ENCODE measurements at regions not wholly inside any gene's neighbourhood (a gene's known extent, or its start where the extent isn't known, plus 50 kb on each side); places are given as distances from the start of the nearest gene placed in this dataset.

GRCh38 chr11:34774604-34775003, 141.6 kb downstream of the APIP start:
- Histone ChIP-seq H2AFZ (ENCODE audit: low read length) (no peak overlapping the region), H2AK5ac (ENCODE audit: low read depth, low read length) (no peak overlapping the region), H2BK20ac (ENCODE audit: low read length) (no peak overlapping the region), H3K4me1 (replicated peaks in 1 of 4; ENCODE audit: control insufficient read depth in 3 of 4, insufficient read depth in 4 of 4, low read length in 3 of 4) (no peaks in the 10 kb centered on the region), H3K27ac (ENCODE audit: low read depth, low read length) (no peak overlapping the region), H2BK12ac (ENCODE audit: low read depth, low read length) (no peak overlapping the region), H3K23me2 (ENCODE audit: low read depth, low read length) (no peaks in the 10 kb centered on the region), H3K9ac (replicated peaks in 1 of 4; ENCODE audit: extremely low read depth in 1 of 4, low read depth in 3 of 4, low read length in 3 of 4) (no peak overlapping the region), H3K4ac (replicated peaks; ENCODE audit: insufficient read length, low read depth, low read length) (no peak overlapping the region), H2BK120ac (replicated peaks; ENCODE audit: low read depth, low read length) (no peak overlapping the region), H3K79me2 (ENCODE audit: control insufficient read depth in 1 of 2, insufficient read depth in 2 of 2, low read length in 2 of 2) (no peaks in the 10 kb centered on the region), H2BK15ac (ENCODE audit: low read length) (no peak overlapping the region), H3K4me3 (ENCODE audit: extremely low read depth in 1 of 4, insufficient read depth in 2 of 4, low read depth in 3 of 4, low read length in 4 of 4) (no peak overlapping the region), H3K9me3 (ENCODE audit: insufficient read depth in 2 of 2, low read depth in 1 of 2, low read length in 1 of 2) (no peaks in the 10 kb centered on the region), H4K91ac (replicated peaks; ENCODE audit: insufficient read length, low read length) (no peak overlapping the region), H4K8ac (ENCODE audit: extremely low read depth, insufficient read depth, low read length) (no peak overlapping the region), H4K20me1 (replicated peaks in 1 of 2; ENCODE audit: control insufficient read depth in 1 of 2, insufficient read depth in 2 of 2, low read length in 2 of 2) (no peaks in the 10 kb centered on the region), H3K4me2 (ENCODE audit: insufficient read depth in 1 of 2, low read depth in 2 of 2, low read length in 2 of 2) (no peak overlapping the region), H3K14ac (ENCODE audit: insufficient read length) (no peak overlapping the region), H3K27me3 (replicated peaks in 1 of 4; ENCODE audit: control insufficient read depth in 3 of 4, extremely low read depth in 1 of 4, insufficient read depth in 3 of 4, low read length in 3 of 4) (no peaks in the 10 kb centered on the region), H3K18ac (ENCODE audit: extremely low read depth, low read length) (no peak overlapping the region), H3K36me3 (ENCODE audit: control insufficient read depth in 2 of 4, insufficient read depth in 4 of 4, low read length in 3 of 4) (no peaks in the 10 kb centered on the region), H3K56ac (replicated peaks; ENCODE audit: insufficient read length, low read depth, low read length) (no peak overlapping the region), H2BK5ac (ENCODE audit: low read depth, low read length) (no peak overlapping the region), H4K5ac (ENCODE audit: insufficient read length, low read depth, low read length) (no peak overlapping the region), H3K23ac (ENCODE audit: insufficient read length) (no peak overlapping the region), H3K79me1 (ENCODE audit: low read depth, low read length) (no peaks in the 10 kb centered on the region; the same call in 1 of the 2 replicates)
- FAIRE-seq (no peak), DNase-seq (ENCODE audit: low read depth in 1 of 2, low spot score in 2 of 2) (no peak)
- WGBS, 2 experiments (ENCODE audit: extremely low coverage in 1 of 2, insufficient coverage in 1 of 2, insufficient read length in 1 of 2, insufficient replicate concordance in 2 of 2, low coverage in 1 of 2, low lambda C conversion rate in 2 of 2, missing lambda C conversion rate in 1 of 2) = 92% methylated on average over 2 of the region's 2 CpGs; no CpG with 5 or more reads in 1 of the 2 experiments
- ChIA-PET POLR2A (ENCODE audit: partially characterized antibody) (no interaction called here), CTCF (ENCODE audit: partially characterized antibody) (interaction anchor here (1.3 kb wide), 1 partner anchor 67 kb away, joined by 3 read pairs; no protein-coding TSS in a partner anchor)
- TF ChIP-seq NRF1 (IDR thresholded peaks at IDR 0.05; ENCODE audit: low read depth, low read length) (no peak), ZNF274 (IDR thresholded peaks at IDR 0.05; ENCODE audit: borderline replicate concordance, extremely low read depth, low read length) (no peak), KDM1A (IDR thresholded peaks at IDR 0.05; ENCODE audit: borderline replicate concordance, low read length) (no peak), CBX5 (IDR thresholded peaks at IDR 0.05; ENCODE audit: low read depth, low read length) (no peak)

Measured in H1 (cell line).